MCF 10A (cell line): ENCODE measurements at regions not wholly inside any gene's neighbourhood (a gene's known extent, or its start where the extent isn't known, plus 50 kb on each side); places are given as distances from the start of the nearest gene placed in this dataset.
"Not testable (repeated sequence)": the region's sequence is repeated elsewhere in the genome, so short reads cannot be mapped to it uniquely, and the experiment has no call there.

ENCODE experiments used
- BruUV-seq: library from RNA; stranded (reverse); fragments of 400-500 nt; replicated peaks from 2 replicates; lab custom pipeline; 2021; lab: Mats Ljungman, UMichigan
- CTCF ChIA-PET: fragments of 300-600 bp; sonication (Branson Sonifier 250); formaldehyde crosslinking; extraction: SDS; loops from one replicate; lab custom pipeline; 2021; ENCODE audit warnings: antibody characterized with exemption, inconsistent platforms; lab: Yijun Ruan, JAX
- POLR2A ChIA-PET: fragments of 300-600, 350-650 bp; sonication (Branson Sonifier 250); formaldehyde crosslinking; extraction: SDS; loops from one replicate; lab custom pipeline; 2020; ENCODE audit warnings: antibody characterized with exemption, inconsistent platforms; lab: Yijun Ruan, JAX
- DNase-seq: peaks from one replicate; pipeline ENCODE4 v3.0.0-alpha.2; 2018; ENCODE audit not compliant: unreplicated experiment
- H3K27ac Mint-ChIP-seq: one replicate; pipeline ENCODE4 v1.8.0; 2022; ENCODE audit warnings: mild to moderate bottlenecking, low read depth, mixed read lengths; ENCODE audit not compliant: unreplicated experiment
- H3K27me3 Mint-ChIP-seq: one replicate; pipeline ENCODE4 v1.8.0; 2022; ENCODE audit warnings: mixed read lengths; ENCODE audit not compliant: insufficient read depth, unreplicated experiment
- H3K36me3 Mint-ChIP-seq: one replicate; pipeline ENCODE4 v1.8.0; 2022; ENCODE audit warnings: mild to moderate bottlenecking, moderate library complexity, mixed read lengths; ENCODE audit not compliant: insufficient read depth, unreplicated experiment
- H3K4me1 Mint-ChIP-seq: one replicate; pipeline ENCODE4 v1.8.0; 2022; ENCODE audit warnings: mixed read lengths; ENCODE audit not compliant: insufficient read depth, unreplicated experiment
- H3K4me3 Mint-ChIP-seq: one replicate; pipeline ENCODE4 v1.8.0; 2022; ENCODE audit warnings: mild to moderate bottlenecking, moderate library complexity, mixed read lengths; ENCODE audit not compliant: unreplicated experiment
- H3K9me3 Mint-ChIP-seq: one replicate; pipeline ENCODE4 v1.8.0; 2022; ENCODE audit warnings: mixed read lengths; ENCODE audit not compliant: unreplicated experiment
- intact Hi-C: fragments of 100-400 bp; cut with micrococcal nuclease; formaldehyde crosslinking; loops from 2 replicates; pipeline ENCODE4 v1.14.1; 2022

DNA sequence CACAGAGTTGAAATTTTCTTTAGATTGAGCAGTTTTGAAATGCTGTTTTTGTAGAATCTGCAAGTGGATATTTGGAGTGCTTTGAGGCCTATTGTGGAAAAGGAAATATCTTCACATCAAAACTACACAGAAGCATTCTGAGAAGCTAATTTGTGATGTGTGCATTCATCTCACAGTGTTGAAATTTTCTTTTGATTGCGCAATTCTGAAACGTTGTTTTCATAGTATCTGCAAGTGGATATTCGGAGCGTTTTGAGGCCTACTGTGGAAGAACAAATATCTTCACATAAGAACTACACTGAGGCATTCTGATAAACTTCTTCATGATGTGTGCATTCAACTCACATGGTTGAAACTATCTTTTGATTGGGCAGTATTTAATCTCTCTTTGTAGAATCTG is 3143.4 kb upstream of the OR11H1 start:
- H3K4me1 Mint-ChIP-seq, POLR2A ChIA-PET, H3K36me3 Mint-ChIP-seq, H3K27me3 Mint-ChIP-seq, H3K9me3 Mint-ChIP-seq, H3K27ac Mint-ChIP-seq, CTCF ChIA-PET, BruUV-seq, H3K4me3 Mint-ChIP-seq, intact Hi-C loops, DNase-seq: not testable (repeated sequence)

DNA sequence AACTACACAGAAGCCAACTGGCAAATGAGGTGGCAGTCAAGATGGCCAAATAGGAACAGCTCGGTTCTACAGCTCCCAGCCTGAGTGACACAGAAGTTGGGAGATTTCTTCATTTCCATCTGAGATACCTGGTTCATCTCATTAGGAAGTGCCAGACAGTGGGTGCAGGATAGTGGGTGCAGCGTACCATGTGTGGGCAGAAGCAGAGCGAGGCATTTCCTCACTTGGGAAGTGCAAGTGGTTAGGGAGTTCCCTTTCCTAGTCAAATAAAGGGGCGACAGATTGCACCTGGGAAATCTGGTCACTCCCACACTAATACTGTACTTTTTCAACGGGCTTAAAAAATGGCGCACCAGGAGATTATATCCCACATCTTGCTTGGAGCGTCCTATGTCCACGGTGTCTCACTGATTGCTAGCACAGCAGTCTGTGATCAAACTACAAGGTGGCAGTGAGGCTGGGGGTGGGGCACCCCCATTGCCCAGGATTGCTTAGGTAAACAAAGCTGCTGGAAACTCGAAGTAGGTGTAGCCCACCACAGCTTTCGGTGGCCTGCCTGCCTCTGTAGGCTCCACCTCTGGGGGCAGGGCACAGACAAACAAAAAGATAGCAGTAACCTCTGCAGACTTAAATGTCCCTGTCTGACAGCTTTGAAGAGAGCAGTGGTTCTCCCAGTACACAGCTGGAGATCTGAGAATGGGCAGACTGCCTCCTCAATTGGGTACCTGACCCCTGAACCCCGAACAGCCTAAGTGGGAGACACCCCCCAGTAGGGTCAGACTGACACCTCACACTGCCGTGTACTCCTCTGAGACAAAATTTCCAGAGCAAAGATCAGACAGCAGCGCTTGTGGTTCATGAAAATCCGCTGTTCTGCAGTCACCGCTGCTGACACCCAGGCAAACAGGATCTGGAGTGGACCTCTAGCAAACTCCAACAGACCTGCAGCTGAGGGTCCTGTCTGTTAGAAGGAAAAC is 3138.9 kb upstream of the OR11H1 start:
- H3K4me1 Mint-ChIP-seq, DNase-seq, H3K4me3 Mint-ChIP-seq, H3K27me3 Mint-ChIP-seq, POLR2A ChIA-PET, intact Hi-C loops, H3K36me3 Mint-ChIP-seq, H3K27ac Mint-ChIP-seq, BruUV-seq: not testable (repeated sequence)
- H3K9me3 Mint-ChIP-seq, result peaks cover 28% of the 10 kb centered on the region
- CTCF ChIA-PET, result interaction anchor here (0.7 kb wide), 1 partner anchor 22 kb away, joined by 4 read pairs; no protein-coding TSS in a partner anchor

DNA sequence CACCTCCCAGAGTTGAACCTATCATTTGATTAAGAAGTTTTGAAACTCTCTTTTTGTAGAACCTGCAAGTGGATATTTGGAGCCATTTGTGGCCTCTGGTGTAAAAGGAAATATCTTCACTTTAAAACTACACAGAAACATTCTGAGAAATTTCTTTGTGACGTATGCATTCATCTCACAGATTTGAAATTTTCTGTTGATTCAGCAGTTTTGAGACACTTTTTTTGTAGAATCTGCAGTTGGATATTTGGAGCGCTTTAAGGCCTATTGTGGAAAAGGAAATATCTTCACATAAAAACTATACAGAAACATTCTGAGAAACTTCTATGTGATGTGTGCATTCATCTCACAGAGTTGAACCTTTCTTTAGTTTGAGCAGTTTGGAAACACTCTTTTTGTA is 3130.7 kb upstream of the OR11H1 start:
- CTCF ChIA-PET, H3K27me3 Mint-ChIP-seq, H3K9me3 Mint-ChIP-seq, H3K36me3 Mint-ChIP-seq, POLR2A ChIA-PET, intact Hi-C loops, H3K4me1 Mint-ChIP-seq, H3K4me3 Mint-ChIP-seq, DNase-seq, BruUV-seq, H3K27ac Mint-ChIP-seq: not testable (repeated sequence)

DNA sequence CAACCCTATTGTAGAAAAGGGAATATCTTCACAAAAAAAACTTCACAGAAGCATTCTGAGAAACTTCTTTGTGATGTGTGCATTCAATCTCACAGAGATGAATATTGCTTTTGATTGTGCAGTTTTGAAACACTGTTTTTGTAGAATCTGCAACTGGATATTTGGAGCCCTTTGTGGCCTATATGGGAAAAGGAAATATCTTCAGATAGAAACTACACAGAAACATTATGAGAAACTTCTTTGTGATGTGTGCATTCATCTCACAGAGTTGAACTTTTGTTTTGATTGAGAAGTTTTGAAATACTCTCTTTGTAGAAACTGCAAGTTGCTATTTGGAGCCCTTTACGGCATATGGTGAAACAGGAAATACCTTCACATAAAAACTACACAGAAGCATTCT is 3126.1 kb upstream of the OR11H1 start:
- H3K36me3 Mint-ChIP-seq, H3K27me3 Mint-ChIP-seq, BruUV-seq, POLR2A ChIA-PET, intact Hi-C loops, CTCF ChIA-PET, H3K27ac Mint-ChIP-seq, H3K4me3 Mint-ChIP-seq, H3K4me1 Mint-ChIP-seq, DNase-seq: not testable (repeated sequence)
- H3K9me3 Mint-ChIP-seq, result peaks cover 15% of the 10 kb centered on the region

DNA sequence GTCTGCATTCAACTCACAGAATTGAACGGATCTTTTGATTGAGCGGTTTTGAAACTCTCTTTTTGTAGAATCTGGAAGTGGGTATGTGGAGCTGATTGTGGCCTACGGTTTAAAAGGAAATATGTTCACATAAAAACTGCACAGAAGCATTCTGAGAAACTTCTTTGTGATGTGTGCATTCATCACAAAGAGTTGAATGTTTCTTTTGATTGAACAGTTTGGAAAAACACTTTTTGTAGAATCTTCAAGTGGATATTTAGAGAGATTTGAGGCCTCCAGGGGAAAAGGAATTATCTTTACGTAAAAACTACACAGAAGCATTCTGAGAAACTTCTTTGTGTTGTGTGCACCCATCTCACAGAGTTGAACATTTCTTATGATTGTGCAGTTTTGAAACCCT is 3125.5 kb upstream of the OR11H1 start:
- intact Hi-C loops, H3K36me3 Mint-ChIP-seq, H3K27ac Mint-ChIP-seq, H3K4me3 Mint-ChIP-seq, H3K4me1 Mint-ChIP-seq, DNase-seq, H3K27me3 Mint-ChIP-seq, CTCF ChIA-PET, BruUV-seq, POLR2A ChIA-PET: not testable (repeated sequence)
- H3K9me3 Mint-ChIP-seq, result peaks cover 15% of the 10 kb centered on the region

DNA sequence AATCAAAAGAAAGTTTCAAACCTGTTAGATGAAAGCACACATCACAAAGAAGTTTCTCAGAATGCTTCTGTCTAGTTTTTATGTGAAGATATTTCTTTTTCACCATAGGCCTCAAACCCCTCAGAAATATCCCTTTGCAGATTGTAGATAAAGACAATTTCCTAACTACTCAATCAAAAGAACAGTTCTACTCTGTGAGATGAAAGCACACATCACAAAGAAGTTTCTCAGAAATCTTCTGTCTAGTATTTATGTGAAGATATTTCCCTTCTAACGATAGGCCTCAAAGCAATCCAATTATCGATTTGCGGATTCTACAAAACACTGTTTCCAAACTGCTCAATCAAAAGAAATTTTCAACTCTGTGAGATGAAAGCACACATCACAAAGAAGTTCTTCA is 3092.1 kb upstream of the OR11H1 start:
- intact Hi-C loops, BruUV-seq, DNase-seq, CTCF ChIA-PET, H3K4me1 Mint-ChIP-seq, POLR2A ChIA-PET, H3K36me3 Mint-ChIP-seq, H3K27me3 Mint-ChIP-seq, H3K4me3 Mint-ChIP-seq, H3K27ac Mint-ChIP-seq: not testable (repeated sequence)
- H3K9me3 Mint-ChIP-seq, result peaks cover 16% of the 10 kb centered on the region
